DOHH2 (cell line): ENCODE measurements at regions not wholly inside any gene's neighbourhood (a gene's known extent, or its start where the extent isn't known, plus 50 kb on each side); places are given as distances from the start of the nearest gene placed in this dataset.
"Not testable (repeated sequence)": the region's sequence is repeated elsewhere in the genome, so short reads cannot be mapped to it uniquely, and the experiment has no call there.

Experiments
- CTCF ChIP-seq: fragments of 200-600 bp; sonication (generic); IDR thresholded peaks from one replicate; pipeline ENCODE4 v1.5.1; 2014; ENCODE audit warnings: antibody characterized with exemption, mild to moderate bottlenecking, low read depth, low read length; ENCODE audit not compliant: poor library complexity, severe bottlenecking
- EZH2phosphoT487 ChIP-seq: fragments of 200-600 bp; sonication (generic); IDR thresholded peaks from 2 replicates; pipeline ENCODE4 v1.6.1; 2017; ENCODE audit warnings: borderline replicate concordance, mild to moderate bottlenecking, antibody characterized with exemption, low read length, moderate library complexity, mixed read lengths

- not testable (repeated sequence) for TF ChIP-seq CTCF, EZH2phosphoT487
Measured at GRCh38 chr1:219545756-219546155, 67.1 kb downstream of the ZC3H11B start.
